ENCODE measurements at regions not wholly inside any gene's neighbourhood (a gene's known extent, or its start where the extent isn't known, plus 50 kb on each side); places are given as distances from the start of the nearest gene placed in this dataset.
"Not testable (repeated sequence)": the region's sequence is repeated elsewhere in the genome, so short reads cannot be mapped to it uniquely, and the experiment has no call there.

GRCh38 chr16:64085296-64085695 is 1036.6 kb downstream of the CDH11 start:
- no peaks in the 10 kb centered on the region for H3K4me1 ChIP-seq (ENCODE audit: control insufficient read depth, insufficient read depth, low read length)

GRCh38 chr16:64084706-64085105 is 1037.2 kb downstream of the CDH11 start:
- Histone ChIP-seq H3K36me3 (ENCODE audit: control insufficient read depth, insufficient read depth, low read length) (no peaks in the 10 kb centered on the region), H3K9me3 (ENCODE audit: control insufficient read depth, low read length) (no peaks in the 10 kb centered on the region), H3K9ac (ENCODE audit: low read length) (no peak overlapping the region), H3K27me3 (ENCODE audit: control insufficient read depth, insufficient read depth, low read length) (no peaks in the 10 kb centered on the region), H3K4me1 (ENCODE audit: control insufficient read depth, insufficient read depth, low read length) (no peaks in the 10 kb centered on the region), H3K4me3 (ENCODE audit: low read length) (no peak overlapping the region)

More at GRCh38 chr16:64085296-64085695, 1036.6 kb downstream of the CDH11 start:
- H3K4me3 ChIP-seq (ENCODE audit: low read length): no peak overlapping the region
- H3K9me3 ChIP-seq (ENCODE audit: control insufficient read depth, low read length): no peaks in the 10 kb centered on the region
- no peaks in the 10 kb centered on the region for H3K36me3 ChIP-seq (ENCODE audit: control insufficient read depth, insufficient read depth, low read length)
- no peaks in the 10 kb centered on the region for H3K27me3 ChIP-seq (ENCODE audit: control insufficient read depth, insufficient read depth, low read length)
- no peak overlapping the region for H3K9ac ChIP-seq (ENCODE audit: low read length)

GRCh38 chr16:64083428-64084129 is 1038.3 kb downstream of the CDH11 start:
- Histone ChIP-seq H3K27me3 (ENCODE audit: control insufficient read depth, insufficient read depth, low read length) (no peaks in the 10 kb centered on the region), H3K9ac (ENCODE audit: low read length) (no peak overlapping the region), H3K4me1 (ENCODE audit: control insufficient read depth, insufficient read depth, low read length) (no peaks in the 10 kb centered on the region), H3K36me3 (ENCODE audit: control insufficient read depth, insufficient read depth, low read length) (no peaks in the 10 kb centered on the region), H3K4me3 (ENCODE audit: low read length) (no peak overlapping the region), H3K9me3 (ENCODE audit: control insufficient read depth, low read length) (no peaks in the 10 kb centered on the region)

- Histone ChIP-seq H3K9me3 (ENCODE audit: control insufficient read depth, low read length) (no peaks in the 10 kb centered on the region), H3K9ac (ENCODE audit: low read length) (no peak overlapping the region)
Observed at GRCh38 chr16:64077242-64077641, 1044.6 kb downstream of the CDH11 start.

GRCh38 chr16:64074706-64075105 is 1047.2 kb downstream of the CDH11 start:
- Histone ChIP-seq H3K9me3 (ENCODE audit: control insufficient read depth, low read length) (no peaks in the 10 kb centered on the region), H3K4me1 (ENCODE audit: control insufficient read depth, insufficient read depth, low read length) (no peaks in the 10 kb centered on the region), H3K4me3 (ENCODE audit: low read length) (no peak overlapping the region), H3K9ac (ENCODE audit: low read length) (no peak overlapping the region), H3K27me3 (ENCODE audit: control insufficient read depth, insufficient read depth, low read length) (no peaks in the 10 kb centered on the region), H3K36me3 (ENCODE audit: control insufficient read depth, insufficient read depth, low read length) (no peaks in the 10 kb centered on the region)

More at GRCh38 chr16:64077242-64077641, 1044.6 kb downstream of the CDH11 start:
- no peaks in the 10 kb centered on the region for H3K27me3 ChIP-seq (ENCODE audit: control insufficient read depth, insufficient read depth, low read length)
- H3K4me1 ChIP-seq (ENCODE audit: control insufficient read depth, insufficient read depth, low read length): no peaks in the 10 kb centered on the region
- no peak overlapping the region for H3K4me3 ChIP-seq (ENCODE audit: low read length)
- no peaks in the 10 kb centered on the region for H3K36me3 ChIP-seq (ENCODE audit: control insufficient read depth, insufficient read depth, low read length)

- H3K9me3 ChIP-seq (ENCODE audit: control insufficient read depth, low read length); H3K36me3 ChIP-seq (ENCODE audit: control insufficient read depth, insufficient read depth, low read length); H3K4me3 ChIP-seq (ENCODE audit: low read length): not testable (repeated sequence)
Observed at GRCh38 chr16:64072131-64072730, 1049.6 kb downstream of the CDH11 start.

GRCh38 chr16:64065523-64065922 is 1056.3 kb downstream of the CDH11 start:
- H3K36me3 ChIP-seq (ENCODE audit: control insufficient read depth, insufficient read depth, low read length): no peaks in the 10 kb centered on the region
- H3K27me3 ChIP-seq (ENCODE audit: control insufficient read depth, insufficient read depth, low read length): no peaks in the 10 kb centered on the region
- H3K9me3 ChIP-seq (ENCODE audit: control insufficient read depth, low read length): no peaks in the 10 kb centered on the region
- no peak overlapping the region for H3K4me3 ChIP-seq (ENCODE audit: low read length)
- no peaks in the 10 kb centered on the region for H3K4me1 ChIP-seq (ENCODE audit: control insufficient read depth, insufficient read depth, low read length)
- H3K9ac ChIP-seq (ENCODE audit: low read length): no peak overlapping the region

More at GRCh38 chr16:64072131-64072730, 1049.6 kb downstream of the CDH11 start:
- not testable (repeated sequence) for H3K27me3 ChIP-seq (ENCODE audit: control insufficient read depth, insufficient read depth, low read length); H3K4me1 ChIP-seq (ENCODE audit: control insufficient read depth, insufficient read depth, low read length); H3K9ac ChIP-seq (ENCODE audit: low read length)

- Histone ChIP-seq H3K36me3 (ENCODE audit: control insufficient read depth, insufficient read depth, low read length) (no peaks in the 10 kb centered on the region), H3K4me1 (ENCODE audit: control insufficient read depth, insufficient read depth, low read length) (no peaks in the 10 kb centered on the region), H3K4me3 (ENCODE audit: low read length) (no peak overlapping the region), H3K9ac (ENCODE audit: low read length) (no peak overlapping the region), H3K9me3 (ENCODE audit: control insufficient read depth, low read length) (no peaks in the 10 kb centered on the region), H3K27me3 (ENCODE audit: control insufficient read depth, insufficient read depth, low read length) (no peaks in the 10 kb centered on the region)
Observed at GRCh38 chr16:64061621-64062020, 1060.2 kb downstream of the CDH11 start.

GRCh38 chr16:64060631-64061030 is 1061.2 kb downstream of the CDH11 start:
- no peaks in the 10 kb centered on the region for H3K27me3 ChIP-seq (ENCODE audit: control insufficient read depth, insufficient read depth, low read length)

GRCh38 chr16:64058685-64059084 is 1063.2 kb downstream of the CDH11 start:
- no peaks in the 10 kb centered on the region for H3K4me1 ChIP-seq (ENCODE audit: control insufficient read depth, insufficient read depth, low read length)
- H3K36me3 ChIP-seq (ENCODE audit: control insufficient read depth, insufficient read depth, low read length): no peaks in the 10 kb centered on the region
- no peak overlapping the region for H3K4me3 ChIP-seq (ENCODE audit: low read length)
- no peaks in the 10 kb centered on the region for H3K27me3 ChIP-seq (ENCODE audit: control insufficient read depth, insufficient read depth, low read length)
- no peaks in the 10 kb centered on the region for H3K9me3 ChIP-seq (ENCODE audit: control insufficient read depth, low read length)
- H3K9ac ChIP-seq (ENCODE audit: low read length): no peak overlapping the region

More at GRCh38 chr16:64060631-64061030, 1061.2 kb downstream of the CDH11 start:
- H3K4me1 ChIP-seq (ENCODE audit: control insufficient read depth, insufficient read depth, low read length): no peaks in the 10 kb centered on the region
- no peaks in the 10 kb centered on the region for H3K36me3 ChIP-seq (ENCODE audit: control insufficient read depth, insufficient read depth, low read length)
- H3K9ac ChIP-seq (ENCODE audit: low read length): no peak overlapping the region
- H3K9me3 ChIP-seq (ENCODE audit: control insufficient read depth, low read length): no peaks in the 10 kb centered on the region
- H3K4me3 ChIP-seq (ENCODE audit: low read length): no peak overlapping the region

GRCh38 chr16:64051824-64052223 is 1070.0 kb downstream of the CDH11 start:
- H3K27me3 ChIP-seq (ENCODE audit: control insufficient read depth, insufficient read depth, low read length): no peaks in the 10 kb centered on the region
- no peaks in the 10 kb centered on the region for H3K4me1 ChIP-seq (ENCODE audit: control insufficient read depth, insufficient read depth, low read length)
- no peaks in the 10 kb centered on the region for H3K9me3 ChIP-seq (ENCODE audit: control insufficient read depth, low read length)
- no peak overlapping the region for H3K9ac ChIP-seq (ENCODE audit: low read length)
- H3K4me3 ChIP-seq (ENCODE audit: low read length): no peak overlapping the region
- H3K36me3 ChIP-seq (ENCODE audit: control insufficient read depth, insufficient read depth, low read length): no peaks in the 10 kb centered on the region

- Histone ChIP-seq H3K27me3 (ENCODE audit: control insufficient read depth, insufficient read depth, low read length) (no peaks in the 10 kb centered on the region), H3K9me3 (ENCODE audit: control insufficient read depth, low read length) (no peaks in the 10 kb centered on the region), H3K9ac (ENCODE audit: low read length) (no peak overlapping the region), H3K4me3 (ENCODE audit: low read length) (no peak overlapping the region), H3K36me3 (ENCODE audit: control insufficient read depth, insufficient read depth, low read length) (no peaks in the 10 kb centered on the region), H3K4me1 (ENCODE audit: control insufficient read depth, insufficient read depth, low read length) (no peaks in the 10 kb centered on the region)
Observed at GRCh38 chr16:64047878-64048277, 1074.0 kb downstream of the CDH11 start.

Data from mucosa of stomach (tissue), 1 donor.